ENCODE measurements at regions not wholly inside any gene's neighbourhood (a gene's known extent, or its start where the extent isn't known, plus 50 kb on each side); places are given as distances from the start of the nearest gene placed in this dataset.

DNA sequence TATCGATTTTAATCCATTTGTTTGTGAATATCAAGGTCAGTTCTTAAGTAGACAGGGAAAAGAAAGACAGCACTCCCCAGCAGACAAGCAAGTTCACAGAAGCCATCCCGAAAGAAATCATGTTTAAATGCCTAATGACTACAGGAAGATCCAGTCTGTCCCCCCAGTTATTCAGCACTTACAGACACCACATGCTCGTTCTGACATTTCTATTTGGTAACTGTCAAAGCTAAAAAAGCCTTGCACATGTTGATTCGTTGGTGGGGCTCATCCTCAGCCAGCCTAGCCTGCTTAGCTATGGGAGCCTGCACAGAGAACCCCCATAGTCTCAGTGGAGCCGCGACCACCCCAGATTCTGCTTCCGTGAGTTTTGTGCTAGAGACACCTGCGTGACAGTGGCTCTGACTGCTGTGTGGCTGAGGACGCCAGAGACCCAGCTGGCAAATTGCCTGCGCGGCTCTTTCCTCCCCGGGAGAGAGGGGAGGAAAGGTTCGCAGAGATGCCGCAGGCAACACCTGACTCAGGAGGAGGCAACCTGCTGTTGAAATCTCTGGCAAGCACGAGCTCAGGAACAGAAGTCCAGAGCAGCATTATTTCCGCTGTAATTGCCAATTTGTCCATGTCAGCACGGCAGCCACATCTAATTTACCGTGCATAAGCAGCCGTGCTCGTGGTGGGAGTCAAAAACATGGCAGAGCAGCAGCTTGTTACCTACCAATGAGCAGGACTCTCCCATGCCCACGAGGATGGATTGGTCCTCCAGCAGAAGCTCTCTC lies 194.2 kb downstream of the GPAM start:
- no peaks in the 10 kb centered on the region for H3K4me1 ChIP-seq (ENCODE audit: insufficient read depth, low read length, poor library complexity, severe bottlenecking)
- no peaks in the 10 kb centered on the region for H3K36me3 ChIP-seq (ENCODE audit: insufficient read depth, low read length)
- H3K4me3 ChIP-seq (ENCODE audit: low read length, poor library complexity, severe bottlenecking) = no peak overlapping the region
- H4K20me1 ChIP-seq (ENCODE audit: insufficient read depth, low read length, poor library complexity, severe bottlenecking) = no peaks in the 10 kb centered on the region
- H3K27me3 ChIP-seq (ENCODE audit: insufficient read depth, low read length, poor library complexity, severe bottlenecking) = no peaks in the 10 kb centered on the region
- no peaks in the 10 kb centered on the region for H3K9me2 ChIP-seq (replicated peaks; ENCODE audit: low read depth, low read length)
- no peaks in the 10 kb centered on the region for H3K79me2 ChIP-seq (ENCODE audit: insufficient read depth, low read length)
- H2AFZ ChIP-seq (ENCODE audit: low read length) = no peak overlapping the region
- no peaks in the 10 kb centered on the region for H3F3A ChIP-seq (ENCODE audit: low read depth)
- no peak for TF ChIP-seq CTCF (conservative IDR thresholded peaks at IDR 0.05; ENCODE audit: low read length)
- TF ChIP-seq EZH2phosphoT487 (IDR thresholded peaks at IDR 0.05; ENCODE audit: borderline replicate concordance) = no peak
- H3K9ac ChIP-seq (ENCODE audit: low read depth, low read length, poor library complexity, severe bottlenecking) = no peak overlapping the region
- H3K4me2 ChIP-seq (ENCODE audit: low read depth, low read length, poor library complexity, severe bottlenecking) = no peak overlapping the region
- no peaks in the 10 kb centered on the region for H3K9me3 ChIP-seq (ENCODE audit: insufficient read depth, low read depth, low read length)

DNA sequence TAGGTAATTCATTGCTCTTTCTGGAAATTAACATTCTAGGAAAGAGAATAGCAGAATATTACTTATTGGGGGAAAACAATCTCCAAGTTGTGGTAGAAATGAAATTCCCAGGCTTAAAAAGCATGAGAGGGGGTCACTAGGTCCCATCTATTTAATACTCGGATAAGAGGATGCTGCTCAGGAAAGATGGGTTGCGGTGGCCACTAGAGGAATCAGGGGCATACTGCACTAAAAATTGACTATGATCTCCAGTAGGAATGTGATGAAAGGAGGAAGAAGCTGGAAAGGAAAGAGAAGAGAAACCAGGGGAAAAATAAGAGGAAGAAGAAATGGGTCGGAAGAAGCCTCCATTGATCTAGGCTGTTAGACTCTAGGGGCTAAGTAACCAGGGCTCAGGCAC lies 192.8 kb downstream of the GPAM start:
- H2AFZ ChIP-seq (ENCODE audit: low read length) = no peak overlapping the region
- H3K36me3 ChIP-seq (ENCODE audit: insufficient read depth, low read length) = no peaks in the 10 kb centered on the region
- no peaks in the 10 kb centered on the region for H4K20me1 ChIP-seq (ENCODE audit: insufficient read depth, low read length, poor library complexity, severe bottlenecking)
- no peaks in the 10 kb centered on the region for H3K9me2 ChIP-seq (replicated peaks; ENCODE audit: low read depth, low read length)
- H3K4me1 ChIP-seq (ENCODE audit: insufficient read depth, low read length, poor library complexity, severe bottlenecking) = no peaks in the 10 kb centered on the region
- H3K4me2 ChIP-seq (ENCODE audit: low read depth, low read length, poor library complexity, severe bottlenecking) = no peak overlapping the region
- no peaks in the 10 kb centered on the region for H3K27me3 ChIP-seq (ENCODE audit: insufficient read depth, low read length, poor library complexity, severe bottlenecking)
- H3K9ac ChIP-seq (ENCODE audit: low read depth, low read length, poor library complexity, severe bottlenecking) = no peak overlapping the region
- H3F3A ChIP-seq (ENCODE audit: low read depth) = no peaks in the 10 kb centered on the region
- no peaks in the 10 kb centered on the region for H3K79me2 ChIP-seq (ENCODE audit: insufficient read depth, low read length)
- TF ChIP-seq EZH2phosphoT487 (IDR thresholded peaks at IDR 0.05; ENCODE audit: borderline replicate concordance) (no peak), CTCF (conservative IDR thresholded peaks at IDR 0.05; ENCODE audit: low read length) (no peak; the same call in 1 of the 2 replicates)
- no peak overlapping the region for H3K4me3 ChIP-seq (ENCODE audit: low read length, poor library complexity, severe bottlenecking)
- H3K9me3 ChIP-seq (ENCODE audit: insufficient read depth, low read depth, low read length) = no peaks in the 10 kb centered on the region

DNA sequence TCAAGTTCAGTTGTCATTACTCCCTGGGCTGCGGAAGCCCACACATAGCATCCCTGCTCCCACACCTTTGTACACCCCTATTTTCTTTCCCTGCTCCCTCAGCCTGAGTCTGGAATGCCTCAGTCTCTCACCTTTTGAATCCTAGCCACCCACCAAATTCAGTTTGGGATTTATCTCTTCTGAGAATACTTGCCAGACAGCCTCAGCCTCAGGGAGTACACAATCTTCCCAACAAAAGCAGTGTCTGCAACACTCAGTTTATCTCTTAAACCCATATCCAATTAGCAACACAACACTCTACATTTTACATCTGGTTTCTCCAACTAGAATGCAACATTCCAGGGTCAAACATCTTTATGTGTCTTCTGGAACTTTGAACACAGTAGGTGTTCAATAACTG lies 190.2 kb downstream of the GPAM start:
- Histone ChIP-seq H3K9ac (ENCODE audit: low read depth, low read length, poor library complexity, severe bottlenecking) (no peak overlapping the region), H3K4me1 (ENCODE audit: insufficient read depth, low read length, poor library complexity, severe bottlenecking) (no peaks in the 10 kb centered on the region), H3K79me2 (ENCODE audit: insufficient read depth, low read length) (no peaks in the 10 kb centered on the region), H3K9me3 (ENCODE audit: insufficient read depth, low read depth, low read length) (no peaks in the 10 kb centered on the region), H3K9me2 (replicated peaks; ENCODE audit: low read depth, low read length) (no peaks in the 10 kb centered on the region), H3K27me3 (ENCODE audit: insufficient read depth, low read length, poor library complexity, severe bottlenecking) (no peaks in the 10 kb centered on the region), H3K36me3 (ENCODE audit: insufficient read depth, low read length) (no peaks in the 10 kb centered on the region), H3F3A (ENCODE audit: low read depth) (no peaks in the 10 kb centered on the region), H4K20me1 (ENCODE audit: insufficient read depth, low read length, poor library complexity, severe bottlenecking) (no peaks in the 10 kb centered on the region), H3K4me2 (ENCODE audit: low read depth, low read length, poor library complexity, severe bottlenecking) (no peak overlapping the region), H2AFZ (ENCODE audit: low read length) (no peak overlapping the region), H3K4me3 (ENCODE audit: low read length, poor library complexity, severe bottlenecking) (no peak overlapping the region)
- TF ChIP-seq EZH2phosphoT487 (IDR thresholded peaks at IDR 0.05; ENCODE audit: borderline replicate concordance) (no peak), CTCF (conservative IDR thresholded peaks at IDR 0.05; ENCODE audit: low read length) (no peak)

Data from Loucy (cell line).